GM12892 (cell line): ENCODE measurements at regions not wholly inside any gene's neighbourhood (a gene's known extent, or its start where the extent isn't known, plus 50 kb on each side); places are given as distances from the start of the nearest gene placed in this dataset.

ENCODE experiments used
- DNase-seq: peaks from one replicate; pipeline ENCODE4 v3.0.0; 2011; ENCODE audit not compliant: insufficient read length
- FAIRE-seq: peaks from 2 replicates; lab custom pipeline; 2011; peaks lifted over from hg19 to GRCh38; lab: Jason Lieb, UNC
- POLR2A ChIP-seq: IDR thresholded peaks from 2 replicates; pipeline ENCODE4 v1.6.1; 2011; ENCODE audit warnings: low read depth, low read length, control low read depth
- POLR2AphosphoS5 ChIP-seq: IDR thresholded peaks from 2 replicates; pipeline ENCODE4 v1.6.1; 2011; ENCODE audit warnings: low read depth, low read length, control low read depth
- TAF1 ChIP-seq: IDR thresholded peaks from 2 replicates; pipeline ENCODE4 v1.6.1; 2011; ENCODE audit warnings: low read depth, mild to moderate bottlenecking, control low read depth, low read length, borderline replicate concordance

GRCh38 chr6:4377603-4378002, 242.2 kb upstream of the ECI2 start:
- FAIRE-seq (no peak), DNase-seq (no peak)
- TF ChIP-seq TAF1 = no peak
- no peak for TF ChIP-seq POLR2A
- TF ChIP-seq POLR2AphosphoS5 = no peak

DNA sequence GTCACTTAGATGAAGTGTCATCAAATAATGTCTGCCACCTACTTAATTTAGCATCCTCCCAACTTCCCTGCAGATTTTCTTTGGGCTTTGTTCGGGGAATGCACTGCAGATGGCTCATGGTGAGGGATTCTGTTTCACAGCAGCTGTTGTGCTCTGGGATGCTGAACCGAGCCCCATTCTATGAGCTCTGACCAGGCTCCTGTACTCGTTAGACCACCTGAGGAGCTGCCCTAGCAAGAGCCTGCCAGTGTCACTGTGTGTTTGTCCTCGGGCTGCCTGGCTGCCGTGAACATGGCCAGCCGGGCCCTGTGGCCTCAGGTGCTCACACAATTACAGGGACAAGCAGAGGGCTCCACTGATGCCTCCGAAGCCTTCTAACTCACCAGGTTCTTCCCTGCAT, 238.8 kb upstream of the ECI2 start:
- TF ChIP-seq TAF1 (no peak), POLR2AphosphoS5 (no peak), POLR2A (no peak)
- no peak for DNase-seq
- no peak for FAIRE-seq

DNA sequence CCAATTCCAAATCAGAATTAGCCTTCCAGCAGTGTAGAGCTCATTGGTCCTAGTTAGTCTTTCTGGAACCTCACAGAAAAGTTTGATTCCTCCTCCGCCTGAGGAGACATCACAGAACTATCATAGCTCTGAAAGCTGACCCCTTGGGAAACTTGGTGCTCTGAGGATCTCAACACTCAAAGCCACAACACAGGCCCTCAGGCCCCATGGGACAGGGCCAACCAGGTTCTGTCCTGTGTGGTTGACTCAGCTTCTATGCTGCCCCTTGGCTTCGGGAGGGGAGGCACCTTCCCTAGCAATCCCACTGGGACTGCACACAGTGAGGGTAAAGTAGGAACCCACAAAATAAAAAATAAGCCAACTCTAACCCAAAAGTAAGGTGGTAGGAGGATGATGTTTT, 237.5 kb upstream of the ECI2 start:
- DNase-seq = no peak
- no peak for TF ChIP-seq POLR2A
- TF ChIP-seq TAF1 = no peak
- TF ChIP-seq POLR2AphosphoS5 = no peak
- FAIRE-seq = no peak

GRCh38 chr6:4371207-4371921, 236.0 kb upstream of the ECI2 start:
- TF ChIP-seq POLR2AphosphoS5 (no peak), POLR2A (no peak), TAF1 (no peak)
- FAIRE-seq (no peak), DNase-seq (no peak)

DNA sequence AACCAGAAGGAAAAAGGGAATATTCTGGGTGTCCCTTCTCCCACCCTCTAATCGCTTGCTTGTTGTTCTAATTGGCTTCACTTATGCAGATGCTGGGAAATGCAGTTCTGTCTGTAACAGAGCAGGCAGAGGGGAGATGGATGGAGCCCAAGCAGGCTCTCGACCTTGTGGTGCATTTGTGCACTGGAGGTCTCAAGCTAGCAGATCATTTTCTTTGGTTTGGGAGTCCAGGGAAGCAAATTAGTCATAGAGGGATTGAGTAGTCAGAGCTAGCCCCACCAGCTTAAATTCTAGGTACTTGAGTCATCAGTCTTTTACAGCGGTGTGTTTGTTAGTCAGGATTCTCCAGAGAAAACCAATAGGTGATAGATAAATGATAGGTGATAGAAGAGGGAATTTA, 234.7 kb upstream of the ECI2 start:
- FAIRE-seq (no peak), DNase-seq (no peak)
- TF ChIP-seq POLR2AphosphoS5 (no peak), POLR2A (no peak), TAF1 (no peak)

DNA sequence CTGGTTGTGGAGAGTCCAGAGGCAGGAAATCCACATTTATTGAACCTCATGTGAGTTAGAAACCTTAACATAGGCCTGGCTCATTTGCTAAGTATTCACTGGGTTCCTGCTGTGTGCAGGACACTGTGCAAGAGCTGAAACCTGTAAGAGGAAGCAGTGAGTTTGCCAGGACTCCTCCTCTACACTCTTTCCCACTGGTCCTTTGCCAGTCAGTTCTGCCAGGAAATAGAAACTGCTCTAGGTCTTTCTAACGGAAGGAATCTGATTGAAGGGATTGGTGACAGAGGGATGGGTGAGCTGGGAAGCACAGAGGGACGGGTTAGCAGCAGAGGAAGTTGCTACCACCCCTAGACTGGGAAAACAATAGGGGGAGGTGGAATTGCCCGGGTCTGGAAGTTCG, 234.2 kb upstream of the ECI2 start:
- FAIRE-seq (no peak), DNase-seq (no peak)
- no peak for TF ChIP-seq TAF1
- no peak for TF ChIP-seq POLR2A
- TF ChIP-seq POLR2AphosphoS5 = no peak

- DNase-seq (no peak), FAIRE-seq (no peak)
- TF ChIP-seq POLR2AphosphoS5 (no peak), TAF1 (no peak), POLR2A (no peak)
Observed at GRCh38 chr6:4368649-4369048, 233.3 kb upstream of the ECI2 start.

- DNase-seq (no peak), FAIRE-seq (no peak)
- TF ChIP-seq TAF1 = no peak
- TF ChIP-seq POLR2AphosphoS5 = no peak
- no peak for TF ChIP-seq POLR2A
Observed at GRCh38 chr6:4367643-4368042, 232.3 kb upstream of the ECI2 start.

- FAIRE-seq = no peak
- no peak for DNase-seq
- no peak for TF ChIP-seq POLR2AphosphoS5
- TF ChIP-seq POLR2A = no peak
Observed at GRCh38 chr6:4366635-4367395, 231.4 kb upstream of the ECI2 start.

DNA sequence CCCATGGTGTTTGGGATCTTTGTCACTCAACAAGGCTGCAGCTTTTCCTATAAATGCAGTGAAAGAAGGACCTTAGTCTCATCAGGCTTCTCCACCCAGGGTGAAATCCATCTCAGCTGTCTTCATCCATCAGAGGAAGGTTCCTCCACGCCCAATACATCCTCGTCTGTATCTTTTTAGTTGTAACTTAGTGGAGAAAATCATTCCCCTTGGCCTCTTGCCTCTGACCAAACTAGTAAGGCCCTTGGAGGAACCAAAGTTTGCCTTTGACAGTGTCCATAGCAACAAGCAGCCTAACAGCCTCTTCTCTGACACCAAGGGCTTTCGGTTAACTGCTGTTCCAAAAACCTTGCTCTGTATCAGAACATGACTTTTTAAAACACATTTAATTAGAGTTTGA, 230.3 kb upstream of the ECI2 start:
- TF ChIP-seq TAF1 (no peak), POLR2A (no peak), POLR2AphosphoS5 (no peak)
- DNase-seq (no peak), FAIRE-seq (no peak)

DNA sequence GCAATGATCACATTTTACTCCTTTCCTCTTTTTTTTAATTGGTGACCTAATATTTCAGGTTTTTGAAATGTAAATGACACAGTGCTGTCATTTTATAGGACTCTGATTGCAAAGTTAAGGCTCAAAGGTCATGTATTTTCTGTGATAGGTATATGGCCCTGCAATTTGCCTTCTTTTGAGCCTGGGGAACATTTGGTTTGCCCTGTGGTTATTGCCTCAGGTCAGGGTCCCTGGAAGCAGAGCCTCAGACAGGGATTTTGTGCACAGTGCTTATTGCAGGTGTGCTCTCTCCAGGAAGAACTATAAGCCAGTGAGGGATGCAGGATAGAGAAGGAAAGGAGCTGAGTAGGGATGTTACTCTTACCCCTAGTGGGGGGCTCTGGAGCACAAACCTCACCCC, 229.3 kb upstream of the ECI2 start:
- no peak for FAIRE-seq

DNA sequence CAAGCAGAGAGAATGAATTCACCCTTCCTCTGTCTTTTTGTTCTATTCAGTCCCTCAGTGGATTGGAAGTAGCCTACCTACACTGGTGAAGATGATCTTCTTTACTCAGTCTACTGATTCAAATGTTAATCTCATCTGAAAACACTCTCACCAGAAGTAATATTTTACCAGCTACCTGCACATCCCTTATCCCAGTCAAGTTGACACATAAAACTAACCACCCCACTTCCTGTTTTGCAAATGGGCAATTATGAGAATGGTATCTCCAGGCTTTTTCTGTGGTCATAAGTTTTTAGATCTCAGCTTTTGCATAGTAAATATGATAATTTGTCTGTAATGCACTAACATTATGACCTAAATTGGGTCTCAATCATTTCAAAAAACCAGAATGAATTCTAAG, 228.8 kb upstream of the ECI2 start:
- DNase-seq (no peak), FAIRE-seq (no peak)
- TF ChIP-seq POLR2A (no peak), TAF1 (no peak), POLR2AphosphoS5 (no peak)

More for the DNA sequence above, 229.3 kb upstream of the ECI2 start:
- DNase-seq = no peak
- no peak for TF ChIP-seq POLR2A
- TF ChIP-seq POLR2AphosphoS5 = no peak
- no peak for TF ChIP-seq TAF1
